Panc1 (cell line): ENCODE measurements at regions not wholly inside any gene's neighbourhood (a gene's known extent, or its start where the extent isn't known, plus 50 kb on each side); places are given as distances from the start of the nearest gene placed in this dataset.

Experiments
- TF ChIP-seq, protein P1 (sequence below), 2 experiments: IDR thresholded peaks; 2 replicates each; pipeline ENCODE4 v1.6.1; 2011 to 2012; ENCODE audit warnings: low read depth in 2 of 2, control low read depth in 1 of 2, low read length in 1 of 2, mild to moderate bottlenecking in 1 of 2, moderate library complexity in 1 of 2; ENCODE audit not compliant: insufficient read depth in 1 of 2
- TF ChIP-seq, protein P2 (sequence below): fragments of 450-650 bp; IDR thresholded peaks from 2 replicates; pipeline ENCODE4 v1.5.1; 2017; ENCODE audit warnings: mild to moderate bottlenecking

DNA sequence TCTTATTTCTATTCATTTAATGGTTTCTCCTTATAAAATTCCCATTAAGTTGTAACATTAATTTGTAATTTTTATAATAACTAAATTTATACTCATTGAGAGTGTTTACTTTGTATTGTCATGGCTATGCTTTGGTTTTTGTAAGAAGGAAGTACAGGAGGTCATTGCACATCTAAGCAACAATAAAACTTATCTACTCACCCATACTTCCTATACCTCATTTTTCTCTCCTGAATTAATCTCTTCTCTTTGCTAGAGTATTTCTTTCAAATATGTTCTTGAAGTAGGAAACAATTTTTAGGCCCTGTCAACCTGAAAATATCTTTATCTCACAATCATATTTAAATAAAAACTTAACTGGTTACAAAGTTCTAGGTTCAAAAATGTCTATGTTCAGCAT, 95.4 kb upstream of the WDR11 start:
- TF ChIP-seq, protein P1, sequence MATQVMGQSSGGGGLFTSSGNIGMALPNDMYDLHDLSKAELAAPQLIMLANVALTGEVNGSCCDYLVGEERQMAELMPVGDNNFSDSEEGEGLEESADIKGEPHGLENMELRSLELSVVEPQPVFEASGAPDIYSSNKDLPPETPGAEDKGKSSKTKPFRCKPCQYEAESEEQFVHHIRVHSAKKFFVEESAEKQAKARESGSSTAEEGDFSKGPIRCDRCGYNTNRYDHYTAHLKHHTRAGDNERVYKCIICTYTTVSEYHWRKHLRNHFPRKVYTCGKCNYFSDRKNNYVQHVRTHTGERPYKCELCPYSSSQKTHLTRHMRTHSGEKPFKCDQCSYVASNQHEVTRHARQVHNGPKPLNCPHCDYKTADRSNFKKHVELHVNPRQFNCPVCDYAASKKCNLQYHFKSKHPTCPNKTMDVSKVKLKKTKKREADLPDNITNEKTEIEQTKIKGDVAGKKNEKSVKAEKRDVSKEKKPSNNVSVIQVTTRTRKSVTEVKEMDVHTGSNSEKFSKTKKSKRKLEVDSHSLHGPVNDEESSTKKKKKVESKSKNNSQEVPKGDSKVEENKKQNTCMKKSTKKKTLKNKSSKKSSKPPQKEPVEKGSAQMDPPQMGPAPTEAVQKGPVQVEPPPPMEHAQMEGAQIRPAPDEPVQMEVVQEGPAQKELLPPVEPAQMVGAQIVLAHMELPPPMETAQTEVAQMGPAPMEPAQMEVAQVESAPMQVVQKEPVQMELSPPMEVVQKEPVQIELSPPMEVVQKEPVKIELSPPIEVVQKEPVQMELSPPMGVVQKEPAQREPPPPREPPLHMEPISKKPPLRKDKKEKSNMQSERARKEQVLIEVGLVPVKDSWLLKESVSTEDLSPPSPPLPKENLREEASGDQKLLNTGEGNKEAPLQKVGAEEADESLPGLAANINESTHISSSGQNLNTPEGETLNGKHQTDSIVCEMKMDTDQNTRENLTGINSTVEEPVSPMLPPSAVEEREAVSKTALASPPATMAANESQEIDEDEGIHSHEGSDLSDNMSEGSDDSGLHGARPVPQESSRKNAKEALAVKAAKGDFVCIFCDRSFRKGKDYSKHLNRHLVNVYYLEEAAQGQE (IDR thresholded peaks at IDR 0.05; ENCODE audit: insufficient read depth in 1 of 2, low read depth in 2 of 2, low read length in 1 of 2) = no peak
- TF ChIP-seq, protein P2, sequence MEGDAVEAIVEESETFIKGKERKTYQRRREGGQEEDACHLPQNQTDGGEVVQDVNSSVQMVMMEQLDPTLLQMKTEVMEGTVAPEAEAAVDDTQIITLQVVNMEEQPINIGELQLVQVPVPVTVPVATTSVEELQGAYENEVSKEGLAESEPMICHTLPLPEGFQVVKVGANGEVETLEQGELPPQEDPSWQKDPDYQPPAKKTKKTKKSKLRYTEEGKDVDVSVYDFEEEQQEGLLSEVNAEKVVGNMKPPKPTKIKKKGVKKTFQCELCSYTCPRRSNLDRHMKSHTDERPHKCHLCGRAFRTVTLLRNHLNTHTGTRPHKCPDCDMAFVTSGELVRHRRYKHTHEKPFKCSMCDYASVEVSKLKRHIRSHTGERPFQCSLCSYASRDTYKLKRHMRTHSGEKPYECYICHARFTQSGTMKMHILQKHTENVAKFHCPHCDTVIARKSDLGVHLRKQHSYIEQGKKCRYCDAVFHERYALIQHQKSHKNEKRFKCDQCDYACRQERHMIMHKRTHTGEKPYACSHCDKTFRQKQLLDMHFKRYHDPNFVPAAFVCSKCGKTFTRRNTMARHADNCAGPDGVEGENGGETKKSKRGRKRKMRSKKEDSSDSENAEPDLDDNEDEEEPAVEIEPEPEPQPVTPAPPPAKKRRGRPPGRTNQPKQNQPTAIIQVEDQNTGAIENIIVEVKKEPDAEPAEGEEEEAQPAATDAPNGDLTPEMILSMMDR = no peak
